Activated CD8-positive, alpha-beta memory T cell treated with anti-CD3 and anti-CD28 coated beads for 36 hours (primary cell): ENCODE measurements at regions not wholly inside any gene's neighbourhood (a gene's known extent, or its start where the extent isn't known, plus 50 kb on each side); places are given as distances from the start of the nearest gene placed in this dataset.

Experiments used
- CTCF ChIA-PET: fragments of 350-600 bp; sonication (Branson Sonifier 250); formaldehyde crosslinking; loops from one replicate; lab custom pipeline; 2021; ENCODE audit warnings: antibody characterized with exemption; lab: Charles Lee
- POLR2A ChIA-PET: fragments of 350-600 bp; sonication (Branson Sonifier 250); formaldehyde crosslinking; loops from one replicate; lab custom pipeline; 2021; ENCODE audit warnings: antibody characterized with exemption; lab: Charles Lee

- ChIA-PET POLR2A (no interaction called here), CTCF (no interaction called here)
Measured at GRCh38 chr1:167145965-167146364, 52.1 kb downstream of the STYXL2 start.

- CTCF ChIA-PET = no interaction called here
- POLR2A ChIA-PET = no interaction called here
Measured at GRCh38 chr1:167146903-167147539, 53.1 kb downstream of the STYXL2 start.

GRCh38 chr1:167148421-167148820 lies 54.5 kb downstream of the STYXL2 start:
- ChIA-PET CTCF (interaction anchor here (0.5 kb wide), 1 partner anchor 73 kb away, joined by 3 read pairs; no protein-coding TSS in a partner anchor), POLR2A (no interaction called here)

GRCh38 chr1:167149793-167150491 lies 56.1 kb downstream of the STYXL2 start:
- POLR2A ChIA-PET = no interaction called here

DNA sequence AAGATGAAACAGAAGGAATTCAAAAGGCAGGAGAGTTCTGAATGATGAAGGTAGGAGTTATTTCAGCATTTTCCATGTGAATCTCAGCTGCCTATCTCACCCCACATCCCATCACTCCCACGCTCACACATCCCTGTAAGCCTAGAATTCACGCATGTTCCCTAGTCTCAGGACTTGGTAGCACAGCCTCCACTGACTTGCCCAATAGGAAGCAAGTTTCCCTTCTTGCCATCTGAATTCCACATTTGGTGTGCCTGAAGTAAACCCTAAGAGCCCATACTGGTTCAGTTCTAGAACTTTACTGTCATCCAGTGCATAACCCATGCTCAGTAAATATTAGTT lies 56.6 kb downstream of the STYXL2 start:
- POLR2A ChIA-PET = no interaction called here
- CTCF ChIA-PET = no interaction called here

More at GRCh38 chr1:167149793-167150491, 56.1 kb downstream of the STYXL2 start:
- CTCF ChIA-PET = no interaction called here

GRCh38 chr1:167152192-167152876 lies 58.5 kb downstream of the STYXL2 start:
- POLR2A ChIA-PET = no interaction called here
- CTCF ChIA-PET = no interaction called here

DNA sequence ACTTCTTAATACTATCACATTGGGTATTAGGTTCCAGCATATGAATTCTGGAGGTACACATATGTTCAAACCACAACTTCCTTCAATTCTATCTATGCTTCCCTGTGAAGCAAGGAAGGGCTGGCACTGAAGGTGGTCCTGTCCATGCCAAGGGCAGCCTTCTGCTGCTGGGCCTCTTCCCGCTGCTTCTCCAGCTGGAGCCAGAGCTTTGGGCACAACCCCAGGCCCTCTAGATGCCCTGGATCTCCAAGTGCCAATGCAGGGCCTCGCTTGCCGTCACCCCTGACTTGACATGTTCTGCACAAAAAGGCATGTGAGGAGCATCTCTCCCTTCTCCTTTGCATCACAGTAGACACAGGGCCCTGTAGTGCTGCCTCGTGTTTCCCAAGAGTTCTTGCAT lies 62.6 kb downstream of the STYXL2 start:
- ChIA-PET CTCF (no interaction called here), POLR2A (no interaction called here)

DNA sequence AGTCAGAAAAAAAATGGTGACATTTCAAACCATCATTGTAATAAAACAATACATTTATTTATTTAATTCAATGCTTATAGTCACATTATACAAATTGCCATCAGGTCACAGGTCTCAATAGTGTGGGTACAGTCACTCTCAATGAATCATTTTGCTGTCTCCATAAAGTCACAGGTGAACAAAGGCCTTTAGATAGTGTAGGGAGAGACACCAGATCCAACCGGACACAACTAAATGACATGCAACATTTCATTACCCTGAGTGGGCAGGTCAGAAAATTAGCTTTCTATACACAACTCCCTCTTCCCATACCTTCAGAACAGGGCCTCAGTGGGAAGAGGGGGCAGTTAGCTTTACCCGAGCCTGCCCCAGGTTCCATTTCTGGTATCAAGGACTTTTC lies 63.2 kb downstream of the STYXL2 start:
- ChIA-PET POLR2A (no interaction called here), CTCF (no interaction called here)

- POLR2A ChIA-PET = no interaction called here
- CTCF ChIA-PET = no interaction called here
Measured at GRCh38 chr1:167158111-167158812, 62.4 kb upstream of the POU2F1 start.

GRCh38 chr1:167158813-167159275 lies 61.8 kb upstream of the POU2F1 start:
- POLR2A ChIA-PET = interaction anchor here (1.3 kb wide), 1 partner anchor 61 kb away, joined by 3 read pairs; no protein-coding TSS in a partner anchor
- CTCF ChIA-PET = no interaction called here

DNA sequence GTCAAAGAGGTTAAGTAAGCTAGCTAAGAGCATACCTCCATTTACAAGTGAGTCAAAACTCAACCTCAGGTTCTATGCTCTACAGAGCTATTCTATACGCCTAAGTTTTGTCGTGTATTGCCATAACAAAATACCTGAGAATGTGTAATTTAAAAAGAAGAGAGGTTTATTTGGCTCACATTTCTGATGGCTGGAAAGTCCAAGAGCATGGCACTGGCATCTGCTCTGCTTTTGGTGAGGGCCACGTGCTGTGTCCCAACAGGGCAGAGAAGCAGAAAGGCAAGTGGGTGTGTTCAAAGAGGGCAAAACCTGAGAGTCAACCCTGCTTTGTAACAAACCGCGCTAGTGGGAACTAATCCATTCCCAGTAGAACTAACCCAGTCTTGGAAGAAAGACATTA lies 60.9 kb upstream of the POU2F1 start:
- ChIA-PET CTCF (interaction anchor here (0.6 kb wide), 1 partner anchor 43 kb away, joined by 3 read pairs; no protein-coding TSS in a partner anchor), POLR2A (interaction anchor here (1.3 kb wide), 1 partner anchor 60 kb away, joined by 3 read pairs; no protein-coding TSS in a partner anchor)

- POLR2A ChIA-PET = no interaction called here
- CTCF ChIA-PET = no interaction called here
Measured at GRCh38 chr1:167161242-167161641, 59.4 kb upstream of the POU2F1 start.

DNA sequence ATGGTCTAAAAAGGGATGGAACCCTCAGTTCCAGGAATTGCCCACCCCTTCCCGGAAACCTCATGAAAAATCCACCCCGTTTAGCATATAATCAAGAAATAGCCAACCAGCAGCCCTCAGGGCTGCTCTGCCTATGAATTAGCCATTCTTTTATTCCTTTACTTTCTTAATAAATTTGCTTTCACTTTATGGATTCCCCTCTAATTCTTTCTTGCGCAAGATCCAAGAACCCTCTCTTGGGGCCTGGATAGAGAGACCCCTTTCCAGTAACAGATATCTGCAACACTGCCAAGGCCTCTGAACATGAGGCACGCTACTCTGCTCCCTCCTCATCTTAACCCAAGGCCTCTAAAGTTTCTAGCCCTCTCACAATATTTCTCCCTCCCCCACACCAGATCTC lies 58.9 kb upstream of the POU2F1 start:
- ChIA-PET CTCF (no interaction called here), POLR2A (no interaction called here)

- ChIA-PET POLR2A (no interaction called here), CTCF (no interaction called here)
Measured at GRCh38 chr1:167165219-167165618, 55.5 kb upstream of the POU2F1 start.

DNA sequence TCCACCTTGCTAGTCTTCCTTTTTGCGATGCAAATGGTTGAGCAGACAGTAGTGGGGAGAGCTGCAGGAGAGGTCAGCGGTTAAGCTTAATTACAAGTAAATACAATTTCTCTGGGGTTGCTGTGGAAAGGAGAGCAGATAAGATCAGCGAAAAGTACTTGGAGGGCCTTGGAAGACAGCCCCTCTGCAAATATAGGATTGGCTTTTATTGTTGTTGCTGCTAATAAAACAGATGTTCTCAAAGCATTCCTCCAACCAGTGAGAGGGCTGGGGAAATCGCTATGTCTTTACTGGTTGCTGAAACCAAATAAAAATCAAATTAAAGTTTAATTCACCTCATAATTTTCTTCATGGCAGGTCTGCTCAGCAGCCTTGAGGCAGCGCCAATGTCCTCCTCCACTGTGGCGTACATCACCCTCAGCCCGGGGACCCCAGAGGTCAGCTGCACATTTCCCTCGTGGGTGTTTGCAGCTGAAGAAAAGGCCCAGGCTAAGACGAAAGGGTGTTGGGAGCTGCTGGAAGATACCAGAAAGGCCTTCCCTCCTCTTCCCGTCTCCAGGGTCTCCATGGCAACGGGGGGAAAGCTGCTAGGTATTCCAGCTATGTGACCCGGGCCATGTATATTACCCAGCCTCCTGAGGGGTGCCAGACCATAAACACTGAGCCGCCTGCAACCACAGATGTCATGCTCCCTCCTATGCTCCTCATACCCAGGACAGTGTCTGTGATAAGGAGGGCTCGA lies 54.6 kb upstream of the POU2F1 start:
- ChIA-PET CTCF (no interaction called here), POLR2A (no interaction called here)

- CTCF ChIA-PET = no interaction called here
- POLR2A ChIA-PET = no interaction called here
Measured at GRCh38 chr1:167166690-167167075, 54.0 kb upstream of the POU2F1 start.

GRCh38 chr1:167168424-167168823 lies 52.3 kb upstream of the POU2F1 start:
- POLR2A ChIA-PET = no interaction called here
- CTCF ChIA-PET = no interaction called here

DNA sequence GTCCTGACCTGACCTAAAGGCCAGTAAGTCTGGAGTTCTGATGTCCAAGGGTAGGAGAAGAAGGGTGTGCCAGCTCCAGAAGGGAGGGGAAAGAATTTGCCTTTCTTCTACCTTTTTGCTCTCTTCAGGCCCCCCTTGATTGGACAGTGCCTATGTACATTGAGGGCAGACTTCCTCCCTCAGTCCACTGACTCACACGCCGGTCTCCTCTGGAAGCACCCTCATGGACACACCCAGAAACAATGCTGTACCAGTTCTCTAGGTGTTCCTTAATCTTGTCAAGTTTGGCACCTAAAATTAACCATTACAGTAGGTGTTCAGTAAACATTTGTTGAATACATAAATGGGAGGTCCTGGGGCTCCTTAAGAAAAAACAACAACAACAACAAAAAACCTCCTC lies 51.0 kb upstream of the POU2F1 start:
- ChIA-PET CTCF (interaction anchor here (0.9 kb wide), 1 partner anchor 51 kb away, joined by 3 read pairs; no protein-coding TSS in a partner anchor), POLR2A (no interaction called here)
